ENCODE measurements at regions not wholly inside any gene's neighbourhood (a gene's known extent, or its start where the extent isn't known, plus 50 kb on each side); places are given as distances from the start of the nearest gene placed in this dataset.

GRCh38 chr3:157683668-157684067, 180.5 kb upstream of the VEPH1 start:
- H3K4me3 ChIP-seq (ENCODE audit: low read depth, low read length), result no peak overlapping the region
- no peak for TF ChIP-seq CTCF (IDR thresholded peaks at IDR 0.05; ENCODE audit: borderline replicate concordance, insufficient read depth, low read depth, low read length)

GRCh38 chr3:157672061-157672460, 168.8 kb upstream of the VEPH1 start:
- H3K4me3 ChIP-seq (ENCODE audit: low read depth, low read length), result no peak overlapping the region
- TF ChIP-seq CTCF (IDR thresholded peaks at IDR 0.05; ENCODE audit: borderline replicate concordance, insufficient read depth, low read depth, low read length), result no peak

GRCh38 chr3:157671656-157672055, 168.4 kb upstream of the VEPH1 start:
- TF ChIP-seq CTCF (IDR thresholded peaks at IDR 0.05; ENCODE audit: borderline replicate concordance, insufficient read depth, low read depth, low read length), result no peak
- H3K4me3 ChIP-seq (ENCODE audit: low read depth, low read length), result no peak overlapping the region

- no peak overlapping the region for H3K4me3 ChIP-seq (ENCODE audit: low read depth, low read length)
- TF ChIP-seq CTCF (IDR thresholded peaks at IDR 0.05; ENCODE audit: borderline replicate concordance, insufficient read depth, low read depth, low read length), result no peak
Observed at GRCh38 chr3:157669416-157669815, 166.2 kb upstream of the VEPH1 start.

- no peak for TF ChIP-seq CTCF (IDR thresholded peaks at IDR 0.05; ENCODE audit: borderline replicate concordance, insufficient read depth, low read depth, low read length)
Observed at GRCh38 chr3:157667493-157667892, 164.3 kb upstream of the VEPH1 start.

GRCh38 chr3:157662171-157662570, 159.0 kb upstream of the VEPH1 start:
- TF ChIP-seq CTCF (IDR thresholded peaks at IDR 0.05; ENCODE audit: borderline replicate concordance, insufficient read depth, low read depth, low read length), result no peak
- H3K4me3 ChIP-seq (ENCODE audit: low read depth, low read length), result no peak overlapping the region

More at GRCh38 chr3:157667493-157667892, 164.3 kb upstream of the VEPH1 start:
- no peak overlapping the region for H3K4me3 ChIP-seq (ENCODE audit: low read depth, low read length)

GRCh38 chr3:157660847-157661246, 157.6 kb upstream of the VEPH1 start:
- no peak for TF ChIP-seq CTCF (IDR thresholded peaks at IDR 0.05; ENCODE audit: borderline replicate concordance, insufficient read depth, low read depth, low read length)
- no peak overlapping the region for H3K4me3 ChIP-seq (ENCODE audit: low read depth, low read length)
